ENCODE measurements at regions not wholly inside any gene's neighbourhood (a gene's known extent, or its start where the extent isn't known, plus 50 kb on each side); places are given as distances from the start of the nearest gene placed in this dataset.

- Histone ChIP-seq H2BK15ac (ENCODE audit: low read depth, low read length) (no peak overlapping the region), H3T11ph (ENCODE audit: low read length) (no peak overlapping the region), H3K27me3 (ENCODE audit: insufficient read depth, low read length) (no peaks in the 10 kb centered on the region), H3K23me2 (ENCODE audit: insufficient read length, low read depth, low read length, poor library complexity, severe bottlenecking) (no peaks in the 10 kb centered on the region), H4K91ac (ENCODE audit: insufficient read length, low read depth, low read length) (no peak overlapping the region), H2AK5ac (ENCODE audit: insufficient read length, low read length) (no peak overlapping the region), H3K4me1 (ENCODE audit: insufficient read depth, low read length) (no peaks in the 10 kb centered on the region), H3K4me2 (ENCODE audit: insufficient read depth, insufficient read length, low read length) (no peak overlapping the region), H3K79me1 (ENCODE audit: insufficient read depth, low read depth, low read length, poor library complexity, severe bottlenecking) (no peaks in the 10 kb centered on the region), H3K14ac (ENCODE audit: insufficient read depth, low read length) (no peak overlapping the region), H4K5ac (ENCODE audit: insufficient read length, low read depth, low read length) (no peak overlapping the region), H3K79me2 (ENCODE audit: insufficient read depth, low read length) (no peaks in the 10 kb centered on the region), H2BK120ac (ENCODE audit: low read depth, low read length, poor library complexity, severe bottlenecking) (no peak overlapping the region), H4K20me1 (ENCODE audit: control insufficient read depth, insufficient read depth, insufficient read length) (no peaks in the 10 kb centered on the region), H3K9ac (ENCODE audit: extremely low read depth, insufficient read length, low read length) (no peak overlapping the region), H3K27ac (ENCODE audit: insufficient read length, low read depth, low read length) (no peak overlapping the region), H4K8ac (replicated peaks; ENCODE audit: insufficient read length, low read depth, low read length) (no peak overlapping the region), H3K9me3 (ENCODE audit: control insufficient read depth, low read depth, low read length) (no peaks in the 10 kb centered on the region), H2AFZ (ENCODE audit: low read length) (no peak overlapping the region), H2BK12ac (ENCODE audit: insufficient read length, low read depth, low read length) (no peak overlapping the region), H3K4ac (ENCODE audit: low read depth, low read length) (no peak overlapping the region), H3K18ac (ENCODE audit: insufficient read length, low read depth, low read length) (no peak overlapping the region), H3K56ac (ENCODE audit: insufficient read length, low read depth, low read length) (no peak overlapping the region), H2BK5ac (ENCODE audit: insufficient read length, low read length) (no peak overlapping the region), H2BK20ac (ENCODE audit: low read depth, low read length, poor library complexity, severe bottlenecking) (no peak overlapping the region), H3K23ac (ENCODE audit: insufficient read length, low read depth, low read length) (no peak overlapping the region)
- peaks cover 14 to 20% of the 10 kb centered on the region in 2 experiments; a peak in 3 of 5 replicates for H3K9me3 Mint-ChIP-seq
- H3K36me3 Mint-ChIP-seq (ENCODE audit: insufficient read depth in 1 of 3, low read depth in 3 of 3): peaks cover 3 to 25% (median 6%) of the 10 kb centered on the region in 3 experiments; a peak in 6 of 7 replicates
- H3K4me3 Mint-ChIP-seq: no peak overlapping the region
- TF ChIP-seq CTCF (conservative IDR thresholded peaks at IDR 0.05): no peak
- no peak for DNase-seq
- H3K4me1 Mint-ChIP-seq: peaks cover 6 to 11% of the 10 kb centered on the region in 2 experiments; a peak in 2 of 4 replicates
- H3K27ac Mint-ChIP-seq: no peak overlapping the region
- no CpG with 5 or more reads among the region's 2 CpGs for WGBS (ENCODE audit: extremely low coverage, insufficient read length, low lambda C conversion rate)
- no peaks in the 10 kb centered on the region for H3K27me3 Mint-ChIP-seq (ENCODE audit: low read depth)
Measured at GRCh38 chr18:67094123-67094522, 422.4 kb downstream of the DSEL start.
